HG03045 (cell line): ENCODE measurements at regions not wholly inside any gene's neighbourhood (a gene's known extent, or its start where the extent isn't known, plus 50 kb on each side); places are given as distances from the start of the nearest gene placed in this dataset.

Experiments used
- ATAC-seq: cut with Tn5 transposase; IDR thresholded peaks from one replicate; pipeline ENCODE4 v1.9.1; 2021; ENCODE audit warnings: mild to moderate bottlenecking, moderate library complexity; ENCODE audit not compliant: unreplicated experiment

GRCh38 chr10:125222515-125223308 lies 62.3 kb upstream of the CTBP2 start:
- ATAC-seq, result no peak

- ATAC-seq, result no peak
Observed at GRCh38 chr10:125221716-125222115, 61.4 kb upstream of the CTBP2 start.

- no peak for ATAC-seq
Observed at GRCh38 chr10:125219776-125220175, 59.4 kb upstream of the CTBP2 start.

- ATAC-seq, result no peak
Observed at GRCh38 chr10:125218967-125219366, 58.6 kb upstream of the CTBP2 start.

- ATAC-seq, result no peak
Observed at GRCh38 chr10:125217990-125218675, 57.8 kb upstream of the CTBP2 start.

GRCh38 chr10:125216861-125217260 lies 56.5 kb upstream of the CTBP2 start:
- no peak for ATAC-seq

GRCh38 chr10:125216309-125216708 lies 55.9 kb upstream of the CTBP2 start:
- ATAC-seq, result no peak

- ATAC-seq, result no peak
Observed at GRCh38 chr10:125214283-125214570, 53.9 kb upstream of the CTBP2 start.

GRCh38 chr10:125213541-125214282 lies 53.3 kb upstream of the CTBP2 start:
- ATAC-seq, result no peak

- ATAC-seq, result no peak
Observed at GRCh38 chr10:125212150-125212809, 51.9 kb upstream of the CTBP2 start.
